ENCODE measurements at regions not wholly inside any gene's neighbourhood (a gene's known extent, or its start where the extent isn't known, plus 50 kb on each side); places are given as distances from the start of the nearest gene placed in this dataset.
"Not testable (repeated sequence)": the region's sequence is repeated elsewhere in the genome, so short reads cannot be mapped to it uniquely, and the experiment has no call there.

GRCh38 chr2:75324861-75325284, 125.6 kb upstream of the TACR1 start:
- no peak for DNase-seq

DNA sequence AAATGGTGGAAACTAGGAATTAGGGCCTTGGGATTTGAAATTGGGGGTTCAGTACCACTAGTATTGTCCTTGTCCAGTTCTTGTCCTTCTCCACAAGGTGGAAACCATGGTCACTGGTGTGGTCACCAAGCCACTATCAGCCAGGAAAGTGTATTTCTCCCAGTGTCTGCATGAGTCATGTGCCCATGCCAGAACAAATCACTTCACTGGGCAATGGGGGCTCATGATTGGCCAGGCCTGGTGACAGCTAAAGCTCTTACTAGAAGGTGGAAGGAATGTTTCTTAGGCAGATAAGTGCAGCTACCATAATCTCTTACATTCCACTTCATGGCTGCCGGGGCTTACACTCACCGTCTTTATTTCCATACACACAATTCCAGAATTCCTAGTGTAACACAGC, 124.8 kb upstream of the TACR1 start:
- no peak for DNase-seq

GRCh38 chr2:75321599-75321922, 122.2 kb upstream of the TACR1 start:
- no peak for DNase-seq

DNA sequence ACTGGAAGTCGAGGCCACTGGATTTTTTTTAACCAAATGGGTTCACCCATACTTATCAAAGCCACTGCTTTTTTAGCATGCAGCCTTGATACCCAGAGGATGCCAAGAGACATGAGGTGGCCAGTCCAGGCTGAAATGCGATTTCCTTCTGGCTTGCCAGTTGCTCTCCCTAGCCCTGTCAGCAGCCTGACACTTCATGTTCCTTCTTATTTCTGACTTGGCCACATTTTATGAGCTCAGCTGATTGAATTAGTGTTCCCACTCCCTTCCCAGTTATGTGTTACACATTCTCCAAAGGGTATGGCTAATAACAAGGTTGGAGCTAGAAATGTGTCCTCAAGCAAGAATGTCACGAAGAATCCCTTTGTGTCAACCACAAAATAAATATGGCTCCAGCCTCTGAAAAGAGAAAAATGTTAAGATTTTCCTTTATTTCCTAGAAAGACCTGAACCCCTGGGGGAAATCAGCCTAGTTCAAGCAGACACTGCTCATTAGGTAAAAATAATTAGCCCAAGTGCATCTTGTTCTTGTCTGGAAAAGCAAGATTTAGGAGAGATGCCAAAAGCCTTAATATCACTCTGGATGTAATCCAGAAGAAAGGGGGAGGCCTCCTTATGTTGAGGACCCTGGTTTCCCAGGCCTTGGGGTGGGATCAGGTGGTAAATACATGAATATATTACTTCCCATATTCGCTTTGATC, 121.7 kb upstream of the TACR1 start:
- no peak for DNase-seq

GRCh38 chr2:75319951-75320350, 120.6 kb upstream of the TACR1 start:
- no peak for DNase-seq

GRCh38 chr2:75317802-75318201, 118.5 kb upstream of the TACR1 start:
- no peak for DNase-seq

DNA sequence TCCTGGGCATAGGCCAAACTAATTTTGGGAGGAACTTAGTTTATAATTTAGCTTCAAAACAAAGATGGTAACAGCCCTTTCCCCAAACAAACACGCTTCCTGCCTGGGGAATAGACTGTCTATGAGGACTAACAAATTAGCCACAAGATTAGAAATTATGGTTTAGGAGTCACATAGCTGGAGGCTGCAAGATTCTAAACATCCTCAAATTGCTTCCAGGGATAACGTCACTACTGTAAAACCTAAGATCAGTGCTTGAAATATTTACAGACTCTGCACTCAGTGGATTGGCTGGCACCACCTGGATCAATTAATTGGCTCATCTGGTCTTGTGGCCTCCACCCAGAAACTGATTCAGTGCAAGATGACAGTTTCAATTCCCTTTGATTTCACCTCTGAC, 118.0 kb upstream of the TACR1 start:
- no peak for DNase-seq

DNA sequence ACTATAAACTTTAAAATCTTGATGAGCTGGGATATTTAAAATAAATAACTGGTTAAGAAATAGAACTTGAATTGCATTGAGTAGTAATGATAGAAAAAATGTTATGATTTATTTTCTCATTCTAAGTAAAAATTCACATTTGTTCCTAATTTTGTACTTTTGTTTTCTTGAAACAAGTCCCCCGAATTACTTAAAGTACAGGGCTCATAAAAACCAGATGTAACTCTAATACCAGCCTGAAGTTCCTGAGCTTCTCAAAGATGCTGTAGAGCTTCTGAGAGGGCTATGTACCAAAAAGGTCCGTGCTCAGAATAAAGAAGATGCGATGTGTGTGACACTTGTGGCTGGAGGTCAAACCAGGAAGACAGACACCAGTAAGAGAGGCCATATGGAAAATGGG, 116.1 kb upstream of the TACR1 start:
- DNase-seq: no peak

DNA sequence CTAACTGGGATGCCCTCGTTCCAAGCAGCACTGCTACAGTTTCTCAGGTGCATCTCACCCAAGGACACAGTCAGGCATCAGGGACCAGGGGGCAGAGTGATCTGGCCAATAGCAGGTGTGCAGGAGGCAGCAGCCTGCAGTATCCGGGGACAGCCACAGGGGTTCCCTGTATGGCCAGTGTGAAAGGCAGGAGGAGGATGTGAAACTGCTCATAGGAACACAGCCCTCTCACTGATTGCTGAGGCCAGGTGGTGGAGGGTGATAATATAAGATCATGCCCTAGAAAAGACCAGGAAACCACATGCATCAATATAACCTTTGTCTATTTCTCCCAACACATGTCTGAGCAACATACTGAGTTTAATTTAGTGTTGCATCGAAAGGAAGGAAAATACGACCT, 112.7 kb upstream of the TACR1 start:
- DNase-seq: no peak

DNA sequence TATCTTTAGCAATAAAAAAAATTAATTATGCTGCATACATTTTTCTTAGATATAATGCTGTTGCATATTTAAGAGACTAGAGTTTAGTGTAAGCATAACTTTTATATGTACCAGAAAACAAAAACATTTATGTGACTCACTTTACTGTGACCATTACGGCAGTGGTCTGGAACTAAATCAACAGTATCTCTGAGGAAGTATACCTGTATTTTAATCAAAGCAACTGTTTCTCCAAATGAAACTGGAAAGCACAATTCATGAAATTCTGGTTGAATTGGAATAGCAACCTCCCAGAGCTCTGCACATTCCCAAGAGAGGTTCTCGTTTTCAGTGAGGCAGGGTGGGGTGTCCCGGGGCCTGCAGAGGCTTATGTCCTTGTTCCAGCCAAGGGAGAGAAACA, 112.2 kb upstream of the TACR1 start:
- no peak for DNase-seq

- DNase-seq: no peak
Measured at GRCh38 chr2:75310876-75311275, 111.6 kb upstream of the TACR1 start.

GRCh38 chr2:75309596-75310463, 110.5 kb upstream of the TACR1 start:
- DNase-seq: no peak

- DNase-seq: no peak
Measured at GRCh38 chr2:75303227-75303626, 103.9 kb upstream of the TACR1 start.

GRCh38 chr2:75294362-75294761, 95.0 kb upstream of the TACR1 start:
- no peak for DNase-seq

DNA sequence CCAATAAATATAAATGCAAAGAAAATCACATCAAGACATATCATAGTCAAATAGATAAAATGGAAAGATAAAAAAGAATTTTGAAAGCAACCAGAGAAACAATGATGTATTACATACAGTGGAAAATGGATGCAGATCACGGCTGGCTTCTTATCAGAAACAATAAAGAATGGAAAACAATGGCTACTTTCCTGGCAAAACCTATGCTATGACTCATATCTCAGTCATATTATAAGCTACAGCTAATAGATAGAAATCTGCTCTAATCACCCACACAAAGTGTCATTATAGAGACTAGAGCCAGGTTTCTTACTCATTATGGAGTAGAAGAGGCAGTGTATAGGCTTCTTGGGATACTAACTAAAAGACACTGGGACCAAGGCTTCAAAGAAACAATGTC, 93.5 kb upstream of the TACR1 start:
- DNase-seq: no peak

DNA sequence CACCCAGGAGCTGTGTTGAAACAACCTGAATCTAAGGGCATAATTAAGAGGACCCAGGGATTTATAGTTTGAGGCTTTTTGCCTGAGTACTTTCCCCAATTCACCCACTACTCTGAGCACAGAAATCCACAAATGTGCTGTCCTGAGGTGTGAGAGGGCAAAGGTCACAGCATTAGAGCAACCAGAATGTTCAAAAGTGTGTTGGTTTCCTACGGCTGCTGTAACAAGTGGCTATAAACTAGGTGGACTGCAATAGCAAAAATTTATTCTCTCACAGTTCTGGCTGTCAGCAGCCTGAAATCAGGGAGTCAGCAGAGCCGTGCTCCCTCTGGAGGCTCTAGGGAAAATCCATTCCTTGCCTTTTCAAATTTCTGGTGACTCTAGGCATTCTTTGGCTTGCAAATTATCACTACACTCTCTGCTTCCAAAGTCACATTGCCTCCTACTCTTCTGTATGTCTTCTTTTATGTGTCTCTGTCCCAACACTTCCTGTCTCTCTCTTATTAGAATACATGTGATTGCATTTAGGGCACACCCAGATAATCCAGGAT, 91.4 kb upstream of the TACR1 start:
- no peak for DNase-seq

DNA sequence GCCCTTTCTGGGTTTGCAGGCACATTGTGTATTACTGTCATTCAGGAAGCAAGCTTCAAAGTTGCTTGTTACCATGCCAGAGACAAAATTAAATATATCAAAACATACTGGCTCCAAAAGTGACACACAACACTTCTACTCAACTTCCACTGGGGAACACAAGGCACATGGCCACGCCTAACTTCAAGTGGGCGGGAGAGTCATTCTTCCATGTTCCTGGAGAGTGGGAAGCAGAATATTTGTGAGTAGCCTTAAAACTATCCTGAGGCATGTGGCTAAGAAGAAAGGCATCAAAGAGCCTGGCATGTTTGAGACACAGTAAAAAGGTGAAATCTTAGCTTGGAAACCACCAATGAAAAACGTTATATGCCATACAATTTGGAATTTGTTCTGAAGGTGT, 90.5 kb upstream of the TACR1 start:
- no peak for DNase-seq

GRCh38 chr2:75289178-75289577, 89.9 kb upstream of the TACR1 start:
- DNase-seq: not testable (repeated sequence)

GRCh38 chr2:75288760-75289159, 89.4 kb upstream of the TACR1 start:
- no peak for DNase-seq

GRCh38 chr2:75287624-75288316, 88.5 kb upstream of the TACR1 start:
- no peak for DNase-seq

- no peak for DNase-seq
Measured at GRCh38 chr2:75284345-75284744, 85.0 kb upstream of the TACR1 start.

DNA sequence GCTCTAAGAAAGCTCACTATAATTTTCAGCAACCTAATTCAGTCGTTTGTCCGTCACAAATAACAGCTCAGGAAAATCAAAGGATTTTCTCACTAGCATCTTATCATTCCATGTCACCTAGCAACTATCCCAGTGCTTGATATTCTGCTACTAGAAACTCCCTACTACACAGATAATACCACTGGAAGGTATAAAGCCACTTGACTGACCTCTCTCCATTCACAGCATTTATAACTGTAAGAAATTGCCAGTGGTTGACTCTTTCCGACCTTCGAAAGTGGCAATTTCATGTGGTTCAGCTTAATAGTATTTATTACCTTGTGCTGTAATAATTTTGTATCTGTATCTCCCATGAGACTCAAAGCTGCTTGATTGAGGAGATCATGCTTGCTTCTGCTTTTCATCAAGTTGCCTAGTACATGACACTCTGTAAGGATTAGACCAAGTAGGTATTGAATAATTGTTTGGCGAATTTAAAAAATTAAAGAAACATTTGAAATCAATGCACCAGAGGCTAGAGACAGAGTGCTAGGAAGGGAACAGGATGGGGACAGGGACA, 79.6 kb upstream of the TACR1 start:
- DNase-seq: no peak

GRCh38 chr2:75278314-75278713, 79.0 kb upstream of the TACR1 start:
- DNase-seq: no peak
